ENCODE measurements at regions not wholly inside any gene's neighbourhood (a gene's known extent, or its start where the extent isn't known, plus 50 kb on each side); places are given as distances from the start of the nearest gene placed in this dataset.

- no peaks in the 10 kb centered on the region for H3K27me3 ChIP-seq (replicated peaks in 1 of 4; ENCODE audit: control insufficient read depth in 3 of 4, extremely low read depth in 1 of 4, insufficient read depth in 3 of 4, low read length in 3 of 4)
Measured at GRCh38 chr5:17088051-17088450, 129.4 kb upstream of the BASP1 start.

More at GRCh38 chr5:17088051-17088450, 129.4 kb upstream of the BASP1 start:
- Histone ChIP-seq H4K5ac (ENCODE audit: insufficient read length, low read depth, low read length) (no peak overlapping the region), H3K9ac (replicated peaks in 1 of 4; ENCODE audit: extremely low read depth in 1 of 4, low read depth in 3 of 4, low read length in 3 of 4) (no peak overlapping the region), H3K56ac (replicated peaks; ENCODE audit: insufficient read length, low read depth, low read length) (no peak overlapping the region), H3K79me2 (ENCODE audit: control insufficient read depth in 1 of 2, insufficient read depth in 2 of 2, low read length in 2 of 2) (no peaks in the 10 kb centered on the region), H3K4me2 (ENCODE audit: insufficient read depth in 1 of 2, low read depth in 2 of 2, low read length in 2 of 2) (no peak overlapping the region), H4K20me1 (replicated peaks in 1 of 2; ENCODE audit: control insufficient read depth in 1 of 2, insufficient read depth in 2 of 2, low read length in 2 of 2) (no peaks in the 10 kb centered on the region), H3K79me1 (ENCODE audit: low read depth, low read length) (no peaks in the 10 kb centered on the region), H3K23ac (ENCODE audit: insufficient read length) (no peak overlapping the region), H3K9me3 (ENCODE audit: insufficient read depth in 2 of 2, low read depth in 1 of 2, low read length in 1 of 2) (no peaks in the 10 kb centered on the region), H3K14ac (ENCODE audit: insufficient read length) (no peak overlapping the region), H2BK15ac (ENCODE audit: low read length) (no peak overlapping the region), H3K18ac (ENCODE audit: extremely low read depth, low read length) (no peak overlapping the region), H4K91ac (replicated peaks; ENCODE audit: insufficient read length, low read length) (no peak overlapping the region), H3K36me3 (ENCODE audit: control insufficient read depth in 2 of 4, insufficient read depth in 4 of 4, low read length in 3 of 4) (no peaks in the 10 kb centered on the region), H2BK12ac (ENCODE audit: low read depth, low read length) (no peak overlapping the region), H2BK20ac (ENCODE audit: low read length) (no peak overlapping the region), H3K4me3 (ENCODE audit: extremely low read depth in 1 of 4, insufficient read depth in 2 of 4, low read depth in 3 of 4, low read length in 4 of 4) (no peak overlapping the region), H2BK120ac (replicated peaks; ENCODE audit: low read depth, low read length) (no peak overlapping the region), H2BK5ac (ENCODE audit: low read depth, low read length) (no peak overlapping the region), H2AK5ac (ENCODE audit: low read depth, low read length) (no peak overlapping the region), H3K4me1 (replicated peaks in 1 of 4; ENCODE audit: control insufficient read depth in 3 of 4, insufficient read depth in 4 of 4, low read length in 3 of 4) (no peaks in the 10 kb centered on the region), H3K27ac (ENCODE audit: low read depth, low read length) (no peak overlapping the region), H4K8ac (ENCODE audit: extremely low read depth, insufficient read depth, low read length) (no peak overlapping the region), H3K23me2 (ENCODE audit: low read depth, low read length) (no peaks in the 10 kb centered on the region), H2AFZ (ENCODE audit: low read length) (no peak overlapping the region), H3K4ac (replicated peaks; ENCODE audit: insufficient read length, low read depth, low read length) (no peak overlapping the region)
- no peak for DNase-seq (ENCODE audit: low read depth in 1 of 2, low spot score in 2 of 2)
- no peak for TF ChIP-seq PHF8 (conservative IDR thresholded peaks at IDR 0.05; ENCODE audit: low read depth, low read length)
- POLR2A ChIA-PET (ENCODE audit: partially characterized antibody), result no interaction called here
- WGBS, 2 experiments (ENCODE audit: extremely low coverage in 1 of 2, insufficient coverage in 1 of 2, insufficient read length in 1 of 2, insufficient replicate concordance in 2 of 2, low coverage in 1 of 2, low lambda C conversion rate in 2 of 2, missing lambda C conversion rate in 1 of 2), result 89% methylated on average over 4 of the region's 4 CpGs; no CpG with 5 or more reads in 1 of the 2 experiments
- CTCF ChIA-PET (ENCODE audit: partially characterized antibody), result interaction anchor here (0.7 kb wide), 1 partner anchor 628 kb away, joined by 3 read pairs; no protein-coding TSS in a partner anchor
- no peak for FAIRE-seq

All from H1 (cell line).